IMR-90 (cell line): ENCODE measurements at regions not wholly inside any gene's neighbourhood (a gene's known extent, or its start where the extent isn't known, plus 50 kb on each side); places are given as distances from the start of the nearest gene placed in this dataset.

ENCODE experiments used
- ATAC-seq: fragments of 200-7000 bp; cut with Tn5 transposase; 2 replicates; pipeline ENCODE4 v1.9.1; 2020; ENCODE audit warnings: low read depth, mild to moderate bottlenecking, moderate library complexity
- BruUV-seq: library from RNA; stranded (reverse); fragments of 400-500 nt; replicated peaks from 2 replicates; lab custom pipeline; 2021; lab: Mats Ljungman, UMichigan
- CTCF ChIA-PET: fragments of 300-600 bp; formaldehyde crosslinking; extraction: SDS; loops from one replicate; lab custom pipeline; 2021; ENCODE audit warnings: antibody characterized with exemption; lab: Yijun Ruan, JAX
- POLR2A ChIA-PET: fragments of 300-600 bp; sonication (Branson Sonifier 250); formaldehyde crosslinking; loops from one replicate; lab custom pipeline; 2022; ENCODE audit warnings: antibody characterized with exemption; ENCODE audit not compliant: unreplicated experiment; lab: Charles Lee
- DNase-seq: peaks from one replicate; pipeline ENCODE4 v3.0.0; 2013
- H2AFZ ChIP-seq: replicated peaks from 2 replicates; pipeline ENCODE3; 2013; ENCODE audit warnings: low read length, mild to moderate bottlenecking; ENCODE audit not compliant: poor library complexity
- H2AK5ac ChIP-seq: 2 replicates; pipeline ENCODE4 v1.6.1; 2013; ENCODE audit warnings: low read depth, low read length, inconsistent platforms
- H2AK9ac ChIP-seq: replicated peaks from 2 replicates; pipeline ENCODE3; 2013; ENCODE audit warnings: mild to moderate bottlenecking, low read depth, low read length, moderate library complexity; ENCODE audit not compliant: poor library complexity
- H2BK120ac ChIP-seq: 2 replicates; pipeline ENCODE4 v1.6.1; 2013; ENCODE audit warnings: low read depth, low read length, inconsistent platforms
- H2BK15ac ChIP-seq: 3 replicates; pipeline ENCODE4 v1.6.1; 2013; ENCODE audit warnings: low read depth, low read length, inconsistent platforms
- H2BK20ac ChIP-seq: 2 replicates; pipeline ENCODE4 v1.6.1; 2013; ENCODE audit warnings: low read depth, mild to moderate bottlenecking, inconsistent platforms, low read length, moderate library complexity
- H2BK5ac ChIP-seq: 2 replicates; pipeline ENCODE4 v1.6.1; 2013; ENCODE audit warnings: mild to moderate bottlenecking, low read depth, low read length, inconsistent platforms; ENCODE audit not compliant: poor library complexity, severe bottlenecking
- H3K14ac ChIP-seq: replicated peaks from 2 replicates; pipeline ENCODE4 v1.6.1; 2013; ENCODE audit warnings: low read depth, low read length, inconsistent platforms
- H3K18ac ChIP-seq: 2 replicates; pipeline ENCODE4 v1.6.1; 2013; ENCODE audit warnings: low read depth, low read length, control low read depth
- H3K23ac ChIP-seq: 2 replicates; pipeline ENCODE4 v1.6.1; 2013; ENCODE audit warnings: low read depth, low read length, inconsistent platforms
- H3K27ac ChIP-seq: 2 replicates; pipeline ENCODE4 v1.5.1; 2013; ENCODE audit warnings: mild to moderate bottlenecking, control low read depth, low read length; ENCODE audit not compliant: insufficient read depth
- H3K27me3 ChIP-seq: 2 replicates; pipeline ENCODE4 v1.6.1; 2013; ENCODE audit warnings: low read length; ENCODE audit not compliant: control insufficient read depth, insufficient read depth
- H3K36me3 ChIP-seq: 2 replicates; pipeline ENCODE4 v1.6.1; 2013; ENCODE audit warnings: low read length, mixed read lengths; ENCODE audit not compliant: control insufficient read depth, insufficient read depth
- H3K4ac ChIP-seq: 2 replicates; pipeline ENCODE4 v1.6.1; 2013; ENCODE audit warnings: low read depth, low read length, inconsistent platforms
- H3K4me1 ChIP-seq: 2 replicates; pipeline ENCODE4 v1.6.1; 2013; ENCODE audit warnings: low read length, mixed read lengths; ENCODE audit not compliant: control insufficient read depth, insufficient read depth
- H3K4me2 ChIP-seq: 2 replicates; pipeline ENCODE4 v1.6.1; 2013; ENCODE audit warnings: low read depth, mild to moderate bottlenecking, control low read depth, low read length, moderate library complexity
- H3K4me3 ChIP-seq: 2 replicates; pipeline ENCODE4 v1.5.1; 2013; ENCODE audit warnings: low read depth, mild to moderate bottlenecking, control low read depth, low read length, moderate library complexity; ENCODE audit not compliant: insufficient read depth
- H3K56ac ChIP-seq: 2 replicates; pipeline ENCODE4 v1.6.1; 2013; ENCODE audit warnings: low read length, inconsistent platforms; ENCODE audit not compliant: insufficient read depth; ENCODE audit errors: extremely low read depth
- H3K79me1 ChIP-seq, 2 experiments: 2 replicates each; pipeline ENCODE4 v1.6.1; 2013; ENCODE audit warnings: low read length in 2 of 2, inconsistent platforms in 1 of 2, low read depth in 1 of 2
- H3K9ac ChIP-seq: 2 replicates; pipeline ENCODE4 v1.6.1; 2013; ENCODE audit warnings: low read depth, low read length, control low read depth
- H3K9me1 ChIP-seq: 2 replicates; pipeline ENCODE4 v1.6.1; 2013; ENCODE audit warnings: low read length, inconsistent platforms; ENCODE audit not compliant: insufficient read depth
- H3K9me3 ChIP-seq: 2 replicates; pipeline ENCODE4 v1.6.1; 2013; ENCODE audit warnings: low read length; ENCODE audit not compliant: control insufficient read depth, insufficient read depth
- H4K20me1 ChIP-seq: 2 replicates; pipeline ENCODE4 v1.6.1; 2013; ENCODE audit warnings: low read length, inconsistent platforms; ENCODE audit not compliant: insufficient read depth
- H4K5ac ChIP-seq: 2 replicates; pipeline ENCODE4 v1.6.1; 2013; ENCODE audit warnings: mild to moderate bottlenecking, low read depth, low read length, control low read depth
- H4K8ac ChIP-seq, 2 experiments: 2 replicates each; pipeline ENCODE4 v1.6.1; 2013; ENCODE audit warnings: low read depth in 2 of 2, low read length in 2 of 2, control low read depth in 1 of 2, inconsistent platforms in 1 of 2
- H4K91ac ChIP-seq: 2 replicates; pipeline ENCODE4 v1.6.1; 2013; ENCODE audit warnings: low read depth, low read length, inconsistent platforms; ENCODE audit not compliant: insufficient read depth
- BHLHE40 ChIP-seq: fragments of 150-350 bp; IDR thresholded peaks from 2 replicates; pipeline ENCODE4 v1.6.1; 2016; ENCODE audit warnings: mild to moderate bottlenecking, low read depth, low read length
- CEBPB ChIP-seq: IDR thresholded peaks from 2 replicates; pipeline ENCODE4 v1.6.1; 2012; ENCODE audit warnings: low read depth, low read length, improper control_type of control experiment
- CHD1 ChIP-seq: IDR thresholded peaks from 2 replicates; pipeline ENCODE4 v1.6.1; 2012; ENCODE audit warnings: low read depth, low read length, improper control_type of control experiment
- ELK1 ChIP-seq: fragments of 150-350 bp; IDR thresholded peaks from 2 replicates; pipeline ENCODE4 v1.6.1; 2016; ENCODE audit warnings: low read depth, mild to moderate bottlenecking, low read length, moderate library complexity, borderline replicate concordance
- FOS ChIP-seq: fragments of 150-350 bp; IDR thresholded peaks from 2 replicates; pipeline ENCODE4 v1.6.1; 2016; ENCODE audit warnings: low read depth, low read length
- MAFK ChIP-seq: IDR thresholded peaks from 2 replicates; pipeline ENCODE4 v1.6.1; 2012; ENCODE audit warnings: low read depth, low read length, improper control_type of control experiment
- MAZ ChIP-seq: IDR thresholded peaks from 2 replicates; pipeline ENCODE4 v1.6.1; 2012; ENCODE audit warnings: low read depth, mild to moderate bottlenecking, low read length, improper control_type of control experiment, moderate library complexity, borderline replicate concordance
- NFE2L2 ChIP-seq: fragments of 150-350 bp; IDR thresholded peaks from 2 replicates; pipeline ENCODE4 v1.6.1; 2016; ENCODE audit warnings: low read depth, mild to moderate bottlenecking, low read length
- POLR2A ChIP-seq: IDR thresholded peaks from 2 replicates; pipeline ENCODE4 v1.6.1; 2012; ENCODE audit warnings: mild to moderate bottlenecking, low read depth, low read length
- RAD21 ChIP-seq: IDR thresholded peaks from 2 replicates; pipeline ENCODE4 v1.6.1; 2012; ENCODE audit warnings: low read length, improper control_type of control experiment
- SMC3 ChIP-seq: fragments of 150-350 bp; IDR thresholded peaks from 2 replicates; pipeline ENCODE4 v1.6.1; 2016; ENCODE audit warnings: low read depth, mild to moderate bottlenecking, antibody characterized with exemption, low read length, moderate library complexity
- WGBS, 2 experiments: methylation state at CpG; one replicate each; pipeline versions ENCODE4 v1.1.5 to v1.1.7; 2013; ENCODE audit warnings: missing lambda C conversion rate in 2 of 2; ENCODE audit not compliant: insufficient read length in 1 of 2; ENCODE audit errors: extremely low coverage in 2 of 2; 5-methylcytosine and 5-hydroxymethylcytosine counted together
- dilution Hi-C: fragments of 300-500 bp; cut with HindIII; formaldehyde crosslinking; loops from one replicate; pipeline ENCODE4 v1.14.3; 2018; ENCODE audit warnings: low sequenced_read_pairs; ENCODE audit not compliant: unreplicated experiment
- in situ Hi-C: fragments of 300-500 bp; cut with MboI; formaldehyde crosslinking; loops from 3 replicates; pipeline ENCODE4 v1.14.3; 2019; ENCODE audit warnings: low sequenced_read_pairs, inconsistent platforms, mixed read lengths
- intact Hi-C: fragments of 100-400 bp; cut with micrococcal nuclease; formaldehyde crosslinking; loops from 2 replicates; pipeline ENCODE4 v1.10.0; 2022

- H4K91ac ChIP-seq, result no peak overlapping the region
- CTCF ChIA-PET, result no interaction called here
- H3K9me1 ChIP-seq, result no peaks in the 10 kb centered on the region
- dilution Hi-C loops (no loop called here), in situ Hi-C loops (no loop called here), intact Hi-C loops (no loop called here)
- TF ChIP-seq BHLHE40, result no peak
- TF ChIP-seq CEBPB, result no peak
- TF ChIP-seq NFE2L2, result no peak
- TF ChIP-seq MAZ, result no peak
- TF ChIP-seq CHD1, result no peak
- TF ChIP-seq RAD21, result no peak
- no peak for TF ChIP-seq POLR2A
- no peak for TF ChIP-seq MAFK
- TF ChIP-seq SMC3, result no peak
- no peak for TF ChIP-seq ELK1
- TF ChIP-seq FOS, result no peak
- H3K4me1 ChIP-seq, result no peaks in the 10 kb centered on the region
- H2BK15ac ChIP-seq, result no peak overlapping the region
- H3K27ac ChIP-seq, result no peak overlapping the region
- no peak overlapping the region for H2BK20ac ChIP-seq
- no peak overlapping the region for H2AK5ac ChIP-seq
- ATAC-seq (no peak), DNase-seq (no peak)
- no peak overlapping the region for H3K4me2 ChIP-seq
- H2BK120ac ChIP-seq, result no peak overlapping the region
- POLR2A ChIA-PET, result no interaction called here
- no peak overlapping the region for H2BK5ac ChIP-seq
- no peaks in the 10 kb centered on the region; the same call in 1 of the 2 replicates for H3K27me3 ChIP-seq
- 73% methylated on average over 2 of the region's 4 CpGs; no CpG with 5 or more reads in 1 of the 2 experiments for whole genome bisulfite sequencing, 2 experiments
- no peak overlapping the region for H4K5ac ChIP-seq
- H4K8ac ChIP-seq, result no peak overlapping the region
- H3K23ac ChIP-seq, result no peak overlapping the region
- no TSS peak for BruUV-seq
- H3K56ac ChIP-seq, result no peak overlapping the region
- H3K36me3 ChIP-seq, result no peaks in the 10 kb centered on the region
- no peak overlapping the region for H3K18ac ChIP-seq
- H3K4ac ChIP-seq, result no peak overlapping the region
- no peak overlapping the region for H2AFZ ChIP-seq
- H3K79me1 ChIP-seq, result no peaks in the 10 kb centered on the region
- H3K9ac ChIP-seq, result no peak overlapping the region
- no peak overlapping the region for H3K14ac ChIP-seq
- H4K20me1 ChIP-seq, result no peaks in the 10 kb centered on the region
- H3K9me3 ChIP-seq, result no peaks in the 10 kb centered on the region
- H2AK9ac ChIP-seq, result no peak overlapping the region
- no peak overlapping the region for H3K4me3 ChIP-seq
These were observed 80.0 kb upstream of the NPVF start for GRCh38 chr7:25308246-25308645.
